ENCODE measurements at regions not wholly inside any gene's neighbourhood (a gene's known extent, or its start where the extent isn't known, plus 50 kb on each side); places are given as distances from the start of the nearest gene placed in this dataset.

GRCh38 chr5:120913396-120913795 is 449.3 kb downstream of the PRR16 start:
- no peak overlapping the region for H3K4me3 ChIP-seq (ENCODE audit: low read depth, low read length)
- no peak for TF ChIP-seq CTCF (IDR thresholded peaks at IDR 0.05; ENCODE audit: low read depth, low read length)

GRCh38 chr5:120917214-120917758 is 453.2 kb downstream of the PRR16 start:
- TF ChIP-seq CTCF (IDR thresholded peaks at IDR 0.05; ENCODE audit: low read depth, low read length), result no peak
- no peak overlapping the region for H3K4me3 ChIP-seq (ENCODE audit: low read depth, low read length)

DNA sequence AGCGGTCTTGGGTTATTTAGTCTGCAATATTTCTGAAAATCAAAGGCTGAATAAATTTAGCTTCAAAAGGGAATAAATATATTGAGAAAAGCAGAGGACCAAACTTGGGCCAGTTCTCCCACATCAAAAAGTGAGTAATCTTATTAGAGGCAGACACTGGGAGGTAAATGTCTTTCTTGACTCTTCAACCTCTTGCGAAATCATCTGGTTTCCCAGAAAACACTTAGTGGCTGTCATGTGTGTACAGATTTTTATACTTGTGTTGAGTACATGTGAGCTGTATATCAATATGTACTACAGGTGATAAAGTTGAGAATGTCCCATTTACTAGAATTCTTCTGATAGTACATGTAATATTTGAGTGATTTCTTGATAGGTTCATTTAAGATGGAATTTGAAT is 454.9 kb downstream of the PRR16 start:
- H3K4me3 ChIP-seq (ENCODE audit: low read depth, low read length), result no peak overlapping the region
- no peak for TF ChIP-seq CTCF (IDR thresholded peaks at IDR 0.05; ENCODE audit: low read depth, low read length)

GRCh38 chr5:120923026-120923425 is 458.9 kb downstream of the PRR16 start:
- no peak overlapping the region for H3K4me3 ChIP-seq (ENCODE audit: low read depth, low read length)
- no peak for TF ChIP-seq CTCF (IDR thresholded peaks at IDR 0.05; ENCODE audit: low read depth, low read length)

- no peak for TF ChIP-seq CTCF (IDR thresholded peaks at IDR 0.05; ENCODE audit: low read depth, low read length)
- no peak overlapping the region for H3K4me3 ChIP-seq (ENCODE audit: low read depth, low read length)
Observed at GRCh38 chr5:120926471-120926870, 462.4 kb downstream of the PRR16 start.

- no peak for TF ChIP-seq CTCF (IDR thresholded peaks at IDR 0.05; ENCODE audit: low read depth, low read length)
- no peak overlapping the region for H3K4me3 ChIP-seq (ENCODE audit: low read depth, low read length)
Observed at GRCh38 chr5:120927950-120928530, 463.9 kb downstream of the PRR16 start.

DNA sequence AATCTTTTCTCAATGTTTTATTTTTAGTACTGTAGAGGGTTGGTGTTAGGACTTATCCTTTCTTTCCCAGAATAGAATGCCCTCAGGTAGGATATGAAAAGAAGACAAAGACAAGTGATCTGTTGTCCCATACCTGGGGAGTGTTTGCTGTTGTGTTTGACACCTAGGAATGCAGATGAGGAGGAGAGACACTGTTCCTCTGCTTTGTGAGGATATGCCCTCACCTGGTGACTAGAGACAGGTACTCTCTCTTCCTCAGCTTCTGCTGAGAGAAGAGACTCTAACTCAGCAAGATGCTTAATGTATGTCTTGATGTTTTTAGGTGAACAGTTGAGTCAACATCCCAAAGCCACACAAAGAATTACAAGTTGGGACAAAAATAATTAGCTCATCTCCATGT is 468.4 kb downstream of the PRR16 start:
- TF ChIP-seq CTCF (IDR thresholded peaks at IDR 0.05; ENCODE audit: low read depth, low read length), result no peak
- H3K4me3 ChIP-seq (ENCODE audit: low read depth, low read length), result no peak overlapping the region

Measured in WI38 (cell line).